GM21786 (cell line): ENCODE measurements at regions not wholly inside any gene's neighbourhood (a gene's known extent, or its start where the extent isn't known, plus 50 kb on each side); places are given as distances from the start of the nearest gene placed in this dataset.

Experiments used
- ATAC-seq: cut with Tn5 transposase; IDR thresholded peaks from one replicate; pipeline ENCODE4 v1.9.1; 2021; ENCODE audit not compliant: unreplicated experiment

- no peak for ATAC-seq
These were observed 436.1 kb upstream of the MMADHC start for GRCh38 chr2:150023663-150024062.

DNA sequence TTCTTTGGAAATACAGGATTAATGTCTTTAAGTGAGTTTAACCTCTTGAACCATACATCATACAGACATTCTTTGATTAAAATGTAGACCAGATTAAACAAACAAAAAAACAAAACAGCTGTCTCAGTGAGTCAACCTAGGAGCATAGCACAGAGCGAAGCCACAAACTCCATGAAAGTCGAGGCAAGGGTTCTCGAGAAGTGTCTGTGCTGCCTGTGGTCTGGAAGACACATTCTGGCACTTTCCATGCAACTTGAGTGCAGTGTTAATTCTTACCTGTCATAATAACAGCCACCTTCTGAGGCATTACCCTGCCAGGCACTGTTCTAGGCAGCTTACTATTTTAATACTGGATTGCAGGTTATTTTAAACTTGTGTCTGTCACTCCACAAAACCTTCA, 435.5 kb upstream of the MMADHC start:
- no peak for ATAC-seq

DNA sequence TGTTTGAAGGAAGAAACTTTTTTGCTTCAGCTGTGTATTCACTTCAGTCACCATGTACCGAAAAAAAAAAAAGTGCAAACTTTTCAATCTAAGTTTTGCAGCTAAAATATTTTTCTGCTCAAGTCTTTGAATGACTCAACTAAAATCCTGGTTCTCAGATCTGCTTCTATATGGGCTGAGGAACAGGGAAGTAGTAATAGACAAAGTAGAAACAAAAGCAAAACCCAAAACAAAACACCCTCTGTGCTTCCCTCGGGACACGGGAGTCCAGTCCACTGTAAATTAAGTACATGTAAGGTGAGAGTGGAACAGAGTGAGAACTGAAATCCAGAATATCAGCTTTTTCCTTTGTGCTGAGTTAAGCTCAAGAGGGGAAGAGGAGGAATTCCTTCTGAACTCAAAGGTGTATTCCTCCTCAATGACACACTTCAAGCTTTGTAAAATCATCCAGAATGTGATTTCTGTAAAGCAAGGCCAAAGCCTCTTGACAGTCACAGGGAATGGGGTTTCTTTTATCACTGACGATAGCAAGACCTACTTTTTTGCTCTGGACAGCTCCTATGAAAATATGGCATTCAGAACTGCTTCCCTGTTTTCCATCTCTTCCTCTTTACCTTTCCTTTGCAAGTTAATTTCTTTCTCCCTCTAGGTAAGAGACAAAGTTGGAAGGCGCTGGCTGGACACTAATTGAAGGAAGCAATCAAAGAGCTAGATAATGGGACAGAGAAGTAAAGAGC, 433.5 kb upstream of the MMADHC start:
- ATAC-seq = no peak

DNA sequence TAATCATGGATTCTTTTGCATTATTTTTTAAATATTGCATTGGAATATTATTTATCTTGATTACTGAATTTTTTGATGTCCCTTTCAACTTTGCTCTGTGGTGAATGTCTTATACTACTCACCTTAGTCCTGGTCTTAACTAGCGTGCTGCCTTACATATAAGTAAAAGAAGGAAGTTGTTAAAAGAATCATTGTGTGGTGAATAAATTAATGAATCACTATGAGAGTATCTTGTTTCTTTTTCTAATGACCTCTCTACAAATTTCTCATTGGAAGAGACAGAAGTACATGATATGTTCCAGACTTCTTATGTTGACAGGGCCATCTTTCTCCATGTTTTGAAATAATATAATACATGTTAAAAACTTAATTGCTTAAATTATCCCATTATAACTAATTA, 432.6 kb upstream of the MMADHC start:
- ATAC-seq = no peak

DNA sequence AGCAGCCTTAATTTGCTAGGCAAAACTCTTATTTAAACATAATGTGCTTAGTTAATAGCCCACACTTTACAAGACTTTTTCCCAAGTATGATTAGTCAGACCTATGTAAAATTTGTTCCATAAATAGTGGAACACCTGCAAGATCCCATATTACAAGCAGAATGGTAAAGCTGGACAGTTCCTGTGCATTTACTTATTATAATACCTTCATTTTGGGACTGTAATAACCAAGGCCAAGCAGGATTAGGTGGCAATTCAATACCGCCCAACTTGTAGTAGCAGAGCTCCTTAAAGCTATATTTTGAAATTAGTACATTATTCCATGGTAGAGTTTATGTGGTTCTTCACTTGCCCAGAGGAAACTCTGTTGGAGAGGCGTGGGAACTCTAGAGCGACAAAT, 431.5 kb upstream of the MMADHC start:
- ATAC-seq = no peak

- ATAC-seq = no peak
These were observed 425.4 kb upstream of the MMADHC start for GRCh38 chr2:150012986-150013385.

GRCh38 chr2:150011161-150011730, 423.7 kb upstream of the MMADHC start:
- ATAC-seq = no peak

DNA sequence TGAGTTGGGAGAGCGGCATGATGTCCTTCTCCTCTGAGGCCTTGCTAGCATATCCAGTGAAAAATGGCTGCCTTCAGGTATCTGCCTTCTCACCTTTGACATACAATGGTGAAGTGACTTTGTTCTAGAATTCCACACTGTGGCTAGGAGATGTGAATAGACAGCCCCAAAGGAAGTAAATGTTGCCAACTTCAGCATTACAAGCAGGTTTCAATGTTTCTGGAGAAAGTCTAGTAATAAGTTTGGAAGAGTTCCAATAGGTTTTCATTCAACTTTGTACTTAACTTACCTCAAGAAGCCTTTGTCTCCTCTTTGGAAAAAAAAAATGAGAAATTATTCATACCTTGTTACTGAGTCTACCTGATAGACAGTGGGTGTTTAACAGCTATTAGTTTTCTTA, 421.3 kb upstream of the MMADHC start:
- no peak for ATAC-seq

- no peak for ATAC-seq
These were observed 420.3 kb upstream of the MMADHC start for GRCh38 chr2:150007815-150008430.

DNA sequence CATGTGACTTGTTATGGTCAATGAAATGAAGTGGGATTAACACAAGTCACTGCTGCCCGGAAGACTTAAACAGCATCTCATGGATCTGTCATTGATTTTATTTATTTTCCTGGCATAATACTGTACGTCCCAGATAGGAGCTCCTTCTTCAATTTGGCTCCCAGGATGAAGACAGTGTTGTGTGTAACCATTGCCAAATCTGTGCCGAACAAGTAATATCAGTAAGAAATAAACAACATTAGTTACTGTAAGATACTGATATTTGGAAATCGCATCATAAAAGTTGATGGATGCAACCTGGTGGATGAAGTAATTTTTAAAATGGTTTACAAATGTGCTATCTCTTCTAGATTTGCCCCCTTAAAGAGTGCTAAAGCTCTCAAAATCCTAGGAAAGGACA, 419.0 kb upstream of the MMADHC start:
- no peak for ATAC-seq

DNA sequence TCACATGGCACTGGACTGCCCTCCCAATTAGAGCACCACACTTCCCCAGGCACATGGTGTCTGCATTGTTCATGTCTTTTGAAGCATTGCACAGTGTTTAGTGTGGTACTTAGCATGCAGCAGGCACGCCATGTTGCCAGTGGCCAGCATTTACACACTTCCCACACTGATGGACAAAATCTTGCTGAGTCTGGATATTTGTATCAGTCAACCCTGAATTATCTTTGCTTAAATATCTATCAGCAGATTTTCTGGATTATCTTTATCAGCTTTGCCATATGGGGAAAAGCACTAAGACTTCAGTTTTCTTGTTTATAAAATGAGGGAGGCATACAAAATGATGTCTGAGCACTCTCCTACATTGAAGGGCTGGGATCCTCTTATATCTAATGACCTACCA, 416.0 kb upstream of the MMADHC start:
- no peak for ATAC-seq

GRCh38 chr2:150001788-150002187, 414.2 kb upstream of the MMADHC start:
- no peak for ATAC-seq

GRCh38 chr2:149996901-149997300, 409.3 kb upstream of the MMADHC start:
- ATAC-seq = no peak

DNA sequence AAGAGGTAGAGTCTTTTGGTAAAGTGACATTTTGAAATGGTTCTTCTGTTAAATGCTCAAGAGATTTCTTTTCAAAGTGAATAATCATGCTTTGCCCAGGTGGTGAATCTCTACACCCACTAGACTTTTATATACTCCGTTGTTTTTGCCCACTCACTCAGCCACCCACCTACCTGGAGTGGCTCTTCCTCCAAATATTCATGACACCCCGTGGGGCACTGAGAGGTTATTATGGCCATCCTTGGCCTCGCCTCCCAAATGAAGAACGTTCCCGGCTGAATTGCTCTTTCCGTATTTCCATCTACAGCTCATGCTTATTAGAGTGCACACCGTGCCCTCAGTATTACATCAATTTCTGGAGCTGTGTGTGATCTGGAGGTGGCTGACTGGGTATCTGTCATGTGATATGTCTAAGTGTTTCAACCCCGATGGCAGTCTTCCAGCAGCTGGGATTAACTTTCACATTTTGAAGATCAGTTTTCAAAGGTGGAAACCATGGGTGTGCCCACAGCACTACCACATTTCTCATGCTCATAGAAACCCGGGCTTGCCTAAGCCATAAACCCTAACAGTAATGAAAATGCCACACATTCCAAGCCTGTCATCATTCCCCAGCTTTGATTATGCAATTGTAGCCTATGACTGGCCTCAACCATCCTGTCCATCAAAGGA, 406.6 kb upstream of the MMADHC start:
- ATAC-seq = no peak

- ATAC-seq = no peak
These were observed 405.7 kb upstream of the MMADHC start for GRCh38 chr2:149993316-149993715.

- no peak for ATAC-seq
These were observed 404.0 kb upstream of the MMADHC start for GRCh38 chr2:149991576-149991975.

- no peak for ATAC-seq
These were observed 403.4 kb upstream of the MMADHC start for GRCh38 chr2:149990965-149991364.

DNA sequence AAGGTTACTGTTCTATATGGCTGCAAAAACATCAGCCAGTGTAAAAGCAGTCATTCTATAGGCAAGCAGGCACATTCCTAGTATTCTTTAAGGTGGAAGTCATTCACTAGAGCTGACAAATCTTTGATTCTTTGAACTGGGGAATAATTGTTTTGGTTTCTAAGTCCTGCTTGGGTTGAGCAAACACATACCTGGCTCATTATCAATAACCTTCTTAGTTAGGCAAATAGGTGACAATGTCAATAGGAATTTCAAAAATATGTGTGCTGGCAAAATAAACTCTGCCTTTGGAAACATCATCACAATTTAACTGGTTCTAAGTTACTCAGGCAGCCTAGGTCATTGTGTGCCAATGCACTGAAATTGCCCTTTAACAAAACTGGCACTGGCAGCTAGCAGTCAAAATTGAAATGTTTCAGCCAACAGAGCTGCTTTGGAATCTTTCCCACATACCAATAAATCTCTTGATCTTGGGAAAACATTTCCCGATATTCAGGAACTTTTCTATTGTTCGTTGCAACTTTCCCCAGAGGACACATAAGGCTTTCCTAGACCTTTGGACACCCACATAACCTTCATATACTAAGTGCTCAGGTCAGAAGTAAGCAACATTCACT, 402.0 kb upstream of the MMADHC start:
- ATAC-seq = no peak

- ATAC-seq = no peak
These were observed 400.8 kb upstream of the MMADHC start for GRCh38 chr2:149988361-149988760.

GRCh38 chr2:149986861-149987260, 399.3 kb upstream of the MMADHC start:
- ATAC-seq = no peak

- no peak for ATAC-seq
These were observed 396.7 kb upstream of the MMADHC start for GRCh38 chr2:149984311-149984710.

GRCh38 chr2:149972066-149972465, 384.5 kb upstream of the MMADHC start:
- ATAC-seq = no peak
